Loucy (cell line): ENCODE measurements at regions not wholly inside any gene's neighbourhood (a gene's known extent, or its start where the extent isn't known, plus 50 kb on each side); places are given as distances from the start of the nearest gene placed in this dataset.
A peak's percentile ranks its signal among the peaks of the same experiment; 100 is the strongest.

Experiments used
- H2AFZ ChIP-seq: fragments of 200-600 bp; sonication (generic); 2 replicates; pipeline ENCODE4 v1.6.0; 2016; ENCODE audit warnings: antibody characterized with exemption, mild to moderate bottlenecking, low read length, moderate library complexity
- H3F3A ChIP-seq: fragments of 200-600 bp; 2 replicates; pipeline ENCODE4 v1.6.0; 2016; ENCODE audit warnings: antibody characterized with exemption, low read depth, mild to moderate bottlenecking
- H3K27me3 ChIP-seq: fragments of 200-600 bp; sonication (generic); 2 replicates; pipeline ENCODE4 v1.6.1; 2014; ENCODE audit warnings: low read length, mild to moderate bottlenecking; ENCODE audit not compliant: insufficient read depth, poor library complexity, severe bottlenecking
- H3K36me3 ChIP-seq: fragments of 200-600 bp; sonication (generic); 2 replicates; pipeline ENCODE4 v1.6.1; 2016; ENCODE audit warnings: low read length; ENCODE audit not compliant: insufficient read depth
- H3K4me1 ChIP-seq: fragments of 200-600 bp; sonication (generic); 2 replicates; pipeline ENCODE4 v1.5.1; 2014; ENCODE audit warnings: low read length, mild to moderate bottlenecking; ENCODE audit not compliant: insufficient read depth, poor library complexity, severe bottlenecking
- H3K4me2 ChIP-seq: fragments of 200-600 bp; sonication (generic); 2 replicates; pipeline ENCODE4 v1.6.0; 2014; ENCODE audit warnings: antibody characterized with exemption, low read length, low read depth, mild to moderate bottlenecking; ENCODE audit not compliant: poor library complexity, severe bottlenecking
- H3K4me3 ChIP-seq: fragments of 200-600 bp; sonication (generic); 2 replicates; pipeline ENCODE4 v1.5.1; 2014; ENCODE audit warnings: low read length, mild to moderate bottlenecking, mixed read lengths; ENCODE audit not compliant: poor library complexity, severe bottlenecking
- H3K79me2 ChIP-seq: fragments of 200-600 bp; sonication (generic); 2 replicates; pipeline ENCODE4 v1.6.1; 2014; ENCODE audit warnings: low read length; ENCODE audit not compliant: insufficient read depth
- H3K9ac ChIP-seq: fragments of 200-600 bp; sonication (generic); 2 replicates; pipeline ENCODE4 v1.6.0; 2014; ENCODE audit warnings: mild to moderate bottlenecking, low read depth, low read length, moderate library complexity; ENCODE audit not compliant: poor library complexity, severe bottlenecking
- H3K9me2 ChIP-seq: fragments of 200-600 bp; sonication (generic); replicated peaks from 2 replicates; pipeline ENCODE4 v1.6.1; 2016; ENCODE audit warnings: low read depth, low read length, mixed read lengths
- H3K9me3 ChIP-seq: fragments of 200-600 bp; sonication (generic); 2 replicates; pipeline ENCODE4 v1.6.1; 2014; ENCODE audit warnings: mild to moderate bottlenecking, antibody characterized with exemption, low read length, low read depth; ENCODE audit not compliant: insufficient read depth
- H4K20me1 ChIP-seq: fragments of 200-600 bp; sonication (generic); 2 replicates; pipeline ENCODE4 v1.6.0; 2014; ENCODE audit warnings: antibody characterized with exemption, low read length, mild to moderate bottlenecking; ENCODE audit not compliant: insufficient read depth, poor library complexity, severe bottlenecking
- CTCF ChIP-seq: fragments of 200-600 bp; sonication (generic); conservative IDR thresholded peaks from 2 replicates; pipeline ENCODE4 v1.5.1; 2014; ENCODE audit warnings: mild to moderate bottlenecking, antibody characterized with exemption, low read length
- EZH2phosphoT487 ChIP-seq: fragments of 200-600 bp; IDR thresholded peaks from 2 replicates; pipeline ENCODE4 v1.6.1; 2018; ENCODE audit warnings: antibody characterized with exemption, mild to moderate bottlenecking, moderate library complexity, borderline replicate concordance

- H3K9ac ChIP-seq: no peak overlapping the region
Observed at GRCh38 chr13:106375085-106375484, 160.4 kb downstream of the EFNB2 start.

GRCh38 chr13:106374631-106375030 is 160.8 kb downstream of the EFNB2 start:
- Histone ChIP-seq H3K27me3 (peaks cover 55% of the 10 kb centered on the region), H3K36me3 (no peaks in the 10 kb centered on the region), H2AFZ (no peak overlapping the region), H3K9me2 (no peaks in the 10 kb centered on the region), H3K9ac (no peak overlapping the region), H4K20me1 (no peaks in the 10 kb centered on the region), H3K4me1 (peaks cover 25% of the 10 kb centered on the region), H3K79me2 (no peaks in the 10 kb centered on the region), H3K9me3 (no peaks in the 10 kb centered on the region), H3F3A (no peaks in the 10 kb centered on the region), H3K4me3 (no peak overlapping the region), H3K4me2 (no peak overlapping the region)
- TF ChIP-seq EZH2phosphoT487 (no peak), CTCF (no peak)

More at GRCh38 chr13:106375085-106375484, 160.4 kb downstream of the EFNB2 start:
- H4K20me1 ChIP-seq: no peaks in the 10 kb centered on the region
- no peak overlapping the region for H3K4me3 ChIP-seq
- H3K9me2 ChIP-seq: no peaks in the 10 kb centered on the region
- TF ChIP-seq EZH2phosphoT487 (no peak), CTCF (no peak)
- H2AFZ ChIP-seq: no peak overlapping the region
- no peaks in the 10 kb centered on the region for H3K36me3 ChIP-seq
- no peaks in the 10 kb centered on the region for H3K9me3 ChIP-seq
- no peaks in the 10 kb centered on the region for H3K79me2 ChIP-seq
- H3F3A ChIP-seq: no peaks in the 10 kb centered on the region
- peaks cover 25% of the 10 kb centered on the region for H3K4me1 ChIP-seq
- H3K4me2 ChIP-seq: no peak overlapping the region
- peaks cover 59% of the 10 kb centered on the region for H3K27me3 ChIP-seq

- Histone ChIP-seq H3F3A (no peaks in the 10 kb centered on the region), H3K79me2 (no peaks in the 10 kb centered on the region), H3K4me2 (peak overlapping the region; percentile 62), H3K36me3 (no peaks in the 10 kb centered on the region), H3K9me2 (no peaks in the 10 kb centered on the region), H2AFZ (no peak overlapping the region), H3K9ac (no peak overlapping the region), H4K20me1 (no peaks in the 10 kb centered on the region), H3K4me1 (peaks cover 25% of the 10 kb centered on the region), H3K9me3 (no peaks in the 10 kb centered on the region), H3K4me3 (peak overlapping the region; percentile 39), H3K27me3 (peaks cover 52% of the 10 kb centered on the region)
- TF ChIP-seq CTCF: no peak
- TF ChIP-seq EZH2phosphoT487: peak; percentile 10; the same call in 1 of the 2 replicates
Observed at GRCh38 chr13:106373989-106374572, 161.4 kb downstream of the EFNB2 start.
